Astrocyte (in vitro differentiated cells and primary cell): ENCODE measurements at regions not wholly inside any gene's neighbourhood (a gene's known extent, or its start where the extent isn't known, plus 50 kb on each side); places are given as distances from the start of the nearest gene placed in this dataset.

ENCODE experiments used
- DNase-seq: peaks from one replicate; pipeline ENCODE4 v3.0.0-alpha.2; 2010; ENCODE audit warnings: low read depth
- FAIRE-seq: peaks from 2 replicates; lab custom pipeline; 2011; peaks lifted over from hg19 to GRCh38; lab: Jason Lieb, UNC
- H2AFZ ChIP-seq: 2 replicates; pipeline ENCODE4 v1.6.0; 2012; ENCODE audit warnings: low read depth, low read length, inconsistent platforms
- H3K27ac ChIP-seq: 2 replicates; pipeline ENCODE4 v1.5.1; 2011; ENCODE audit warnings: low read depth, low read length, inconsistent platforms
- H3K27me3 ChIP-seq: 2 replicates; pipeline ENCODE4 v1.6.0; 2011; ENCODE audit warnings: low read length, inconsistent platforms; ENCODE audit not compliant: insufficient read depth
- H3K36me3 ChIP-seq: 2 replicates; pipeline ENCODE4 v1.5.1; 2011; ENCODE audit warnings: low read length, inconsistent platforms; ENCODE audit not compliant: insufficient read depth
- H3K4me1 ChIP-seq: 2 replicates; pipeline ENCODE4 v1.5.1; 2011; ENCODE audit warnings: low read length, inconsistent platforms; ENCODE audit not compliant: insufficient read depth
- H3K4me2 ChIP-seq: 2 replicates; pipeline ENCODE4 v1.6.0; 2012; ENCODE audit warnings: low read length, inconsistent platforms
- H3K4me3 ChIP-seq: 2 replicates; pipeline ENCODE4 v1.5.1; 2011; ENCODE audit warnings: low read depth, mild to moderate bottlenecking, low read length, inconsistent platforms; ENCODE audit not compliant: insufficient read depth
- H3K79me2 ChIP-seq: 2 replicates; pipeline ENCODE4 v1.6.0; 2012; ENCODE audit warnings: mild to moderate bottlenecking, low read length, inconsistent platforms; ENCODE audit not compliant: insufficient read depth
- H3K9ac ChIP-seq: 2 replicates; pipeline ENCODE4 v1.6.0; 2012; ENCODE audit warnings: mild to moderate bottlenecking, low read length, inconsistent platforms
- H3K9me3 ChIP-seq: 2 replicates; pipeline ENCODE4 v1.5.1; 2012; ENCODE audit warnings: low read depth, mild to moderate bottlenecking, low read length, inconsistent platforms; ENCODE audit not compliant: insufficient read depth
- H4K20me1 ChIP-seq: 2 replicates; pipeline ENCODE4 v1.6.0; 2012; ENCODE audit warnings: low read length, inconsistent platforms; ENCODE audit not compliant: insufficient read depth
- H3K27ac Mint-ChIP-seq: one replicate; pipeline ENCODE4 v1.8.0; 2021; ENCODE audit warnings: mild to moderate bottlenecking, mixed read lengths; ENCODE audit not compliant: unreplicated experiment
- H3K27me3 Mint-ChIP-seq: one replicate; pipeline ENCODE4 v1.8.0; 2021; ENCODE audit warnings: low read depth, mixed read lengths; ENCODE audit not compliant: unreplicated experiment
- H3K36me3 Mint-ChIP-seq: one replicate; pipeline ENCODE4 v1.8.0; 2021; ENCODE audit warnings: low read depth, mixed read lengths; ENCODE audit not compliant: unreplicated experiment
- H3K4me1 Mint-ChIP-seq: one replicate; pipeline ENCODE4 v1.8.0; 2021; ENCODE audit warnings: low read depth, mixed read lengths; ENCODE audit not compliant: unreplicated experiment
- H3K4me3 Mint-ChIP-seq: one replicate; pipeline ENCODE4 v1.8.0; 2021; ENCODE audit warnings: mild to moderate bottlenecking, moderate library complexity, mixed read lengths; ENCODE audit not compliant: unreplicated experiment
- H3K9me3 Mint-ChIP-seq: one replicate; pipeline ENCODE4 v1.8.0; 2021; ENCODE audit warnings: mild to moderate bottlenecking, mixed read lengths; ENCODE audit not compliant: unreplicated experiment
- EZH2 ChIP-seq: IDR thresholded peaks from 2 replicates; pipeline ENCODE4 v1.6.1; 2012; ENCODE audit warnings: mild to moderate bottlenecking, low read length, inconsistent platforms; ENCODE audit not compliant: insufficient read depth
- TF ChIP-seq, protein P1 (sequence below): IDR thresholded peaks from 2 replicates; pipeline ENCODE4 v1.5.1; 2011; ENCODE audit warnings: low read depth, mild to moderate bottlenecking, inconsistent platforms, low read length, moderate library complexity; ENCODE audit not compliant: insufficient read depth

DNA sequence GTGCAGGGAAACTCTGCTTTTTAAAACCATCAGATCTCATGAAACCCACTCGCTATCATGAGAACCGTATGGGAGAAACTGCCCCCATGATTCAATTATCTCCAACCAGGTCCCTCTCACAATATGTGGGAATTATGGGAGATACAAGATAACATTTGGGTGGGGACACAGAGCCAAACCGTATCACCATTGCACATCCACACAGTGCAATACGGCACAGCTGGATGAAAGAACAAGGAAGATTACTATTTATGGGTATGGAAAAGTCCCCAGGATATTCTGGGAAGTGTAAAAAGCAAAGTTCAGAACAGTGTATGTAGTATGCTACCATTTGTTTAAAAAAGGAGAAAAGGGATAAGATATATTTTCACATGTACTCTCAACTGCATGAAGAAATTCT is 290.1 kb downstream of the PIK3C3 start:
- no peaks in the 10 kb centered on the region for H3K4me1 ChIP-seq
- Mint-ChIP-seq H3K4me1 (no peaks in the 10 kb centered on the region), H3K9me3 (no peaks in the 10 kb centered on the region), H3K27ac (no peak overlapping the region), H3K4me3 (no peak overlapping the region), H3K27me3 (no peaks in the 10 kb centered on the region), H3K36me3 (no peaks in the 10 kb centered on the region)
- H3K4me3 ChIP-seq = no peak overlapping the region
- no peaks in the 10 kb centered on the region for H3K79me2 ChIP-seq
- no peak overlapping the region for H2AFZ ChIP-seq
- DNase-seq = no peak
- H3K27ac ChIP-seq = no peak overlapping the region
- no peaks in the 10 kb centered on the region for H3K9me3 ChIP-seq
- TF ChIP-seq, protein P1, sequence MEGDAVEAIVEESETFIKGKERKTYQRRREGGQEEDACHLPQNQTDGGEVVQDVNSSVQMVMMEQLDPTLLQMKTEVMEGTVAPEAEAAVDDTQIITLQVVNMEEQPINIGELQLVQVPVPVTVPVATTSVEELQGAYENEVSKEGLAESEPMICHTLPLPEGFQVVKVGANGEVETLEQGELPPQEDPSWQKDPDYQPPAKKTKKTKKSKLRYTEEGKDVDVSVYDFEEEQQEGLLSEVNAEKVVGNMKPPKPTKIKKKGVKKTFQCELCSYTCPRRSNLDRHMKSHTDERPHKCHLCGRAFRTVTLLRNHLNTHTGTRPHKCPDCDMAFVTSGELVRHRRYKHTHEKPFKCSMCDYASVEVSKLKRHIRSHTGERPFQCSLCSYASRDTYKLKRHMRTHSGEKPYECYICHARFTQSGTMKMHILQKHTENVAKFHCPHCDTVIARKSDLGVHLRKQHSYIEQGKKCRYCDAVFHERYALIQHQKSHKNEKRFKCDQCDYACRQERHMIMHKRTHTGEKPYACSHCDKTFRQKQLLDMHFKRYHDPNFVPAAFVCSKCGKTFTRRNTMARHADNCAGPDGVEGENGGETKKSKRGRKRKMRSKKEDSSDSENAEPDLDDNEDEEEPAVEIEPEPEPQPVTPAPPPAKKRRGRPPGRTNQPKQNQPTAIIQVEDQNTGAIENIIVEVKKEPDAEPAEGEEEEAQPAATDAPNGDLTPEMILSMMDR = no peak
- TF ChIP-seq EZH2 = no peak
- no peak overlapping the region for H3K4me2 ChIP-seq
- H4K20me1 ChIP-seq = no peaks in the 10 kb centered on the region
- H3K36me3 ChIP-seq = no peaks in the 10 kb centered on the region
- no peak overlapping the region for H3K9ac ChIP-seq
- no peaks in the 10 kb centered on the region for H3K27me3 ChIP-seq
- no peak for FAIRE-seq

DNA sequence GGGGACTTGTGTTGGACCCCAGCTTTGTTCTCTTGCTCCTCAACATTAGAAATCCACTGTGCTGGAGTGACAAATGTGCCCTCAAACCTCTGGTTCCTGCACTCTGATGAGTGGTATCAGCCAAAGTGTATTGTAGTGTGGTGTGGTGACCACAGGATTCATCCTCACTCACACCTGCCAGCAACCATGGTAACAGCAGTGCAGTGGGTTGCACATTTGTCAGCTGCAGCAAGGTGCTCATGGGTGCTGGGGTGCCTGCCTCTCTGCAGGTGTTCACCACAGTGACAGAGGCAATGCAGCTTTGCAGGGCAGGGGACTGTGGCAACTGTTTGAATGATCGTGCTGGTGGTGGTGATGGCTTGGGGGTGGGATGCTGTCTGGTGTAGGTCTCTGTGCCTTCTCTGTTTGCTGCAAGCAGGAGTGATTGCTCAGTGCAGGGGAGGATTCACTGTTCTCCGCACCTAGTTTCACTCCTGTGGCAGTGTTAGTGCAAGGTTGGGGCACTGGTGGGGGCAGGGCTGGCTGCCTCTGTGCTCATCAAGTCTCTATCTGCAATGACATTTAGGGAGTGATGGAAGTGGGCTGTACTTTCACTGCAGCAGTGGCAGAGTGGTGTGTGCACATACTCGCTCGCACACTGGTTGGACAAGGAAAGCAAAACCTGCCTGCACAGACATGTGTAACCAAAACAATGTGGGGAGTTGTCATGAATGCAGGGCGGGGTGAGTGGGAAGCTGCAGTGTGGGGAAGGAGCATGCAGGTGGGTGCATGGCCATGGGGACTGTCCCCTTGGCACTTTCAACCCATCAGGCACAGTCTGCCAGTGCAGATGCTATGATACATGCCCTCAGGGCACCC is 301.1 kb downstream of the PIK3C3 start:
- TF ChIP-seq EZH2 = no peak
- TF ChIP-seq, protein P1 = no peak

More for the DNA sequence above, 301.1 kb downstream of the PIK3C3 start:
- FAIRE-seq (no peak), DNase-seq (no peak)
- Histone ChIP-seq H3K4me3 (no peak overlapping the region), H3K4me1 (no peaks in the 10 kb centered on the region), H3K36me3 (no peaks in the 10 kb centered on the region), H3K9ac (no peak overlapping the region), H3K9me3 (no peaks in the 10 kb centered on the region), H3K79me2 (no peaks in the 10 kb centered on the region), H3K27ac (no peak overlapping the region), H3K27me3 (peaks cover 2% of the 10 kb centered on the region), H3K4me2 (no peak overlapping the region), H4K20me1 (no peaks in the 10 kb centered on the region), H2AFZ (no peak overlapping the region)
- H3K27me3 Mint-ChIP-seq = peaks cover 5% of the 10 kb centered on the region
- H3K9me3 Mint-ChIP-seq = peaks cover 1% of the 10 kb centered on the region
- H3K36me3 Mint-ChIP-seq = no peaks in the 10 kb centered on the region
- no peak overlapping the region for H3K4me3 Mint-ChIP-seq
- no peaks in the 10 kb centered on the region for H3K4me1 Mint-ChIP-seq
- no peak overlapping the region for H3K27ac Mint-ChIP-seq
